Thyroid gland (tissue), 4 donors: ENCODE measurements at regions not wholly inside any gene's neighbourhood (a gene's known extent, or its start where the extent isn't known, plus 50 kb on each side); places are given as distances from the start of the nearest gene placed in this dataset.

ENCODE experiments used
- DNase-seq, 2 donors: peaks; one replicate each; pipeline ENCODE4 v3.0.0-alpha.2; 2019
- H3K27ac ChIP-seq, 3 donors: fragments of 200-600 bp; sonication (generic); 1 replicate in 2 of 3; 2 replicates in 1 of 3; pipeline ENCODE4 v1.5.1; 2016 to 2019; ENCODE audit warnings: mild to moderate bottlenecking in 1 of 3, moderate library complexity in 1 of 3
- H3K27me3 ChIP-seq: fragments of 200-600 bp; sonication (generic); one replicate; pipeline ENCODE4 v1.5.1; 2019
- H3K36me3 ChIP-seq, 2 donors: fragments of 200-600 bp; sonication (generic); one replicate each; pipeline ENCODE4 v1.5.1; 2016 to 2019
- H3K4me1 ChIP-seq, 2 donors: fragments of 200-600 bp; sonication (generic); one replicate each; pipeline ENCODE4 v1.5.1; 2017 to 2019
- H3K4me3 ChIP-seq, 3 donors: fragments of 200-600 bp; sonication (generic); replicated peaks in 1 of 3; 1 replicate in 2 of 3; 2 replicates in 1 of 3; pipeline ENCODE4 v1.5.1; 2016; ENCODE audit warnings: mild to moderate bottlenecking in 1 of 3
- H3K9me3 ChIP-seq: fragments of 200-600 bp; sonication (generic); one replicate; pipeline ENCODE4 v1.5.1; 2017
- CTCF ChIP-seq, 6 experiments: fragments of 200-600 bp in 3 of 6; fragments of 450-650 bp in 3 of 6; sonication (generic) in 3 of 6; IDR thresholded peaks; one replicate each; pipeline ENCODE4 v1.5.1; 2016 to 2019; ENCODE audit warnings: antibody characterized with exemption in 6 of 6, mild to moderate bottlenecking in 2 of 6, inconsistent platforms in 1 of 6, moderate library complexity in 1 of 6
- POLR2A ChIP-seq, 2 donors: fragments of 450-650 bp; IDR thresholded peaks; one replicate each; pipeline ENCODE4 v1.6.1; 2017; ENCODE audit warnings: antibody characterized with exemption in 2 of 2, mild to moderate bottlenecking in 2 of 2, moderate library complexity in 1 of 2
- WGBS, 2 donors: methylation state at CpG; one replicate each; pipeline ENCODE4 v1.1.5; 2017; 5-methylcytosine and 5-hydroxymethylcytosine counted together
- intact Hi-C: fragments of 100-400 bp; cut with DNase I; formaldehyde crosslinking; loops from one replicate; pipeline ENCODE4 v1.15.1; 2023

GRCh38 chr15:62803856-62804400, 238.6 kb upstream of the TPM1 start:
- H3K4me1 ChIP-seq: peaks cover 10 to 15% of the 10 kb centered on the region in 2 donors
- 97 to 100% methylated on average over 5 of the region's 5 CpGs for WGBS, 2 donors
- H3K27ac ChIP-seq: no peak overlapping the region
- no peak for DNase-seq
- H3K4me3 ChIP-seq: no peak overlapping the region
- TF ChIP-seq POLR2A (IDR thresholded peaks at IDR 0.05) (no peak), CTCF (IDR thresholded peaks at IDR 0.05) (no peak)
- intact Hi-C loops: no loop called here
- H3K9me3 ChIP-seq: no peaks in the 10 kb centered on the region
- no peaks in the 10 kb centered on the region for H3K27me3 ChIP-seq
- H3K36me3 ChIP-seq: peaks cover 20 to 32% of the 10 kb centered on the region in 2 donors

GRCh38 chr15:62805502-62805901, 237.0 kb upstream of the TPM1 start:
- Histone ChIP-seq H3K36me3 (peaks cover 20 to 39% of the 10 kb centered on the region in 2 donors), H3K9me3 (no peaks in the 10 kb centered on the region), H3K27me3 (no peaks in the 10 kb centered on the region), H3K27ac (no peak overlapping the region), H3K4me3 (no peak overlapping the region), H3K4me1 (no peaks in the 10 kb centered on the region)
- WGBS, 2 donors: 89 to 96% methylated on average over 9 of the region's 9 CpGs
- TF ChIP-seq POLR2A (IDR thresholded peaks at IDR 0.05) (no peak), CTCF (IDR thresholded peaks at IDR 0.05) (no peak)
- intact Hi-C loops: no loop called here
- DNase-seq: no peak

GRCh38 chr15:62807539-62808130, 234.9 kb upstream of the TPM1 start:
- no peaks in the 10 kb centered on the region for H3K27me3 ChIP-seq
- intact Hi-C loops: no loop called here
- WGBS, 2 donors: 92 to 95% methylated on average over 11 of the region's 11 CpGs
- H3K36me3 ChIP-seq: peaks cover 20 to 34% of the 10 kb centered on the region in 2 donors
- DNase-seq: no peak
- no peak overlapping the region for H3K4me3 ChIP-seq
- TF ChIP-seq POLR2A (IDR thresholded peaks at IDR 0.05) (no peak), CTCF (IDR thresholded peaks at IDR 0.05) (no peak)
- H3K9me3 ChIP-seq: no peaks in the 10 kb centered on the region
- no peak overlapping the region for H3K27ac ChIP-seq
- H3K4me1 ChIP-seq: no peaks in the 10 kb centered on the region

- WGBS, 2 donors: 79 to 85% methylated on average over 8 of the region's 8 CpGs
- intact Hi-C loops: no loop called here
- H3K36me3 ChIP-seq: peaks cover 21 to 28% of the 10 kb centered on the region in 2 donors
Observed at GRCh38 chr15:62809115-62809967, 233.2 kb upstream of the TPM1 start.

More at GRCh38 chr15:62809115-62809967, 233.2 kb upstream of the TPM1 start:
- Histone ChIP-seq H3K4me3 (no peak overlapping the region), H3K27ac (no peak overlapping the region), H3K4me1 (no peaks in the 10 kb centered on the region), H3K27me3 (no peaks in the 10 kb centered on the region), H3K9me3 (no peaks in the 10 kb centered on the region)
- no peak for DNase-seq
- TF ChIP-seq CTCF (IDR thresholded peaks at IDR 0.05) (no peak), POLR2A (IDR thresholded peaks at IDR 0.05) (no peak)
